GM12872 (cell line): ENCODE measurements at regions not wholly inside any gene's neighbourhood (a gene's known extent, or its start where the extent isn't known, plus 50 kb on each side); places are given as distances from the start of the nearest gene placed in this dataset.

Experiments used
- TF ChIP-seq, protein P1 (sequence below): IDR thresholded peaks from 3 replicates; pipeline ENCODE4 v1.5.1; 2011; ENCODE audit warnings: low read depth, mild to moderate bottlenecking, low read length, moderate library complexity; ENCODE audit not compliant: insufficient read depth

DNA sequence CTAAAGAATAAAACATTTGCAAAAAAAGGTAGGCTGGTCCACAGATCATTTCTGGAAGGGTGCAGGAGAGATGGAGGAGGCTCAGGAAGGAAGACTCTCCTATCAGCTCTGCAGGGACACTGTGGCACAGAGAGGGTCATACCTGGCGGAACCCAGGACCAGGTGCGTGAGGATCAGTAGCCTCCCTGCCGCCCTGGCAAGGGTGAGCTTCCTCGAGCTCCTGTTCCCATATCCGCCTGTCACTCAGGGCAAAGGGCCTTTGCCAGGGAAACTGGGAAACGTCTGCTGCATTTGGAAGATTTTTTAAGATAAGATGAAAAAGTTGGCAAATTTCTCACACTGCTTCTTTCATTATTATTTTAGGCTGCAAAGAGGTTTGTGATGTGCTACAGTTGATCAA is 112.1 kb upstream of the TIAM1 start:
- TF ChIP-seq, protein P1, sequence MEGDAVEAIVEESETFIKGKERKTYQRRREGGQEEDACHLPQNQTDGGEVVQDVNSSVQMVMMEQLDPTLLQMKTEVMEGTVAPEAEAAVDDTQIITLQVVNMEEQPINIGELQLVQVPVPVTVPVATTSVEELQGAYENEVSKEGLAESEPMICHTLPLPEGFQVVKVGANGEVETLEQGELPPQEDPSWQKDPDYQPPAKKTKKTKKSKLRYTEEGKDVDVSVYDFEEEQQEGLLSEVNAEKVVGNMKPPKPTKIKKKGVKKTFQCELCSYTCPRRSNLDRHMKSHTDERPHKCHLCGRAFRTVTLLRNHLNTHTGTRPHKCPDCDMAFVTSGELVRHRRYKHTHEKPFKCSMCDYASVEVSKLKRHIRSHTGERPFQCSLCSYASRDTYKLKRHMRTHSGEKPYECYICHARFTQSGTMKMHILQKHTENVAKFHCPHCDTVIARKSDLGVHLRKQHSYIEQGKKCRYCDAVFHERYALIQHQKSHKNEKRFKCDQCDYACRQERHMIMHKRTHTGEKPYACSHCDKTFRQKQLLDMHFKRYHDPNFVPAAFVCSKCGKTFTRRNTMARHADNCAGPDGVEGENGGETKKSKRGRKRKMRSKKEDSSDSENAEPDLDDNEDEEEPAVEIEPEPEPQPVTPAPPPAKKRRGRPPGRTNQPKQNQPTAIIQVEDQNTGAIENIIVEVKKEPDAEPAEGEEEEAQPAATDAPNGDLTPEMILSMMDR, result no peak

DNA sequence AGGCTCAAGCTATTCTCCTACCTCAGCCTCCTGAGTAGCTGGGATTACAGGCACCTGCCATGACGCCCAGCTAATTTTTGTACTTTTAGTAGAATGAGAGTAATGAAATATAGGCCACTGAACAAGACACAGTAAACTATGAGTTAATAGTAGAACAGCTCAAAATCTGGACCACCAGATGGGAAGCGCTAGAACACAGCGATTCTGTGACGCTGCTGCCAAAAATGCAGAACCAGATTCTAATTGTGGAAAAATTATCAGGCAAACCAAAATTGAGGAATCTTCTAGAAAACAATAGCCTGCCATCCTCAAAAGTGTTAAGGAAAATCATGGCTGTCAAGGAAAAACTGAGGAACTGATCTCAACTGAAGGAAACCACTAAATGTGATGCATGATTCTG is 111.4 kb upstream of the TIAM1 start:
- TF ChIP-seq, protein P1, result no peak

DNA sequence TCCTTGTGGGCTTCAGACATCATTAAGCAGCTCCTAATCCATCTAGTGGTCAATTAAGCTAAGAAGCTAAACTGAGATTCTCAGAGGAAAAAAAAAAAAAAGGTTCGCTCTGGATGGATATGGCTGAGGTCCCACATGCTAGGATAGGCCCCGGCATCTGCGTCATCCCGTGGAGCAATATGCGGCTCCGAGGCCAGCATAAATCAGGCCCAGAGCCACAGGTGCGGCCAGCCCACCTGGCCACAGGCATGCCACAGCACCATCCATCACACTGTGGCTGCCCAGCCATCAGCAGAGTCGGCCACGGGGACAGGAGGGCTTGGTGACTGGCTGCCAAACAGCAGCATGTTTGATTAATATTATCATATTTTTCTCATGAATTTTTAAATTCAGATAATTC is 106.9 kb upstream of the TIAM1 start:
- TF ChIP-seq, protein P1, result no peak

DNA sequence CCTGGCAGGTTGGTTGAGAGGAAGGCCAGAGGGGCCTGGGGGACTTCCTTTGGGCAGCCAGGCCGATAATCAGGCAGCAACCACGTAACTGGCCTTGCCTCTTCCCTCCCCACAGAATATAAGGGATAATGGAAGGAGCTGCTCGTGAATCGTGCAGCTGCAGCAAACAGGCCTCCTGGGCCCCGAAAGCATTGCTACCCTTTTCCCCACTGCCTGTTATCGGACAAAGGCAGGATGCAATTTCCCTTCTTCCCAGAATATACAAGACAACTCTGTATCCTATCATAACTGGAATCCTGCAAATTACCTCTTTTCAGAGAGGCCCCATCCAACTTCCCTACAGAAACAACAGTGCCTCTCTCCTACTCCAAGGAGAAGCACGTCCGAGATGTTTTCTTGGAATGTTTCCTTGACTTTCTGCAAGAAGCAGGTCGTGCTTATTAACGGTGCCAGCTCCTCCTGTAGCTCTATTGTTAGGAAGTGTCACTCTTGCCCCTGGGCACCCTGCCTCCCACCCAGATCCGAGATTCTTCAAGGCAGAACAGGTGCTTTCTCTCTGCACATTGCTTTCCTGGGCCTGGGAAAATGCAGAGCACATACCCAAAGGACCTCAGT is 106.0 kb upstream of the TIAM1 start:
- TF ChIP-seq, protein P1, result no peak

DNA sequence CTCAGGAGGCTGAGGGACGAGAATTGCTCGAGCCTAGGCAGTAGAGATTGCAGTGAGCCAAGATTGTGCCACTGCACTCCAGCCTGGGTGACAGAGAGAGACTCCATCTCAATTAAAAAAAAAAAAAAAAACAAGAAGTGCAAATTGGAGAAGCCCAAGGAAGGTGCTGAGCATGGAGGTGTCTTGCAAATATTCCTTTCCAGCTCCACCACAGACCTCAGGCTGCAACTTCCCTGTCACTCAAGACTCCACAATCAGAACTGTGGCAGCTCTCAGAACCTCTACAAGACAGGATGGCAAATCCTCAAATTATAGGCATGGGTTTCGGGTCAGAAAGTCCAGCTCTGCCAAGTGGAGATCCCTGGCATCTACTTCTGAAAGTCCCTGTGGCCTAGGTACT is 104.4 kb upstream of the TIAM1 start:
- TF ChIP-seq, protein P1, result no peak

DNA sequence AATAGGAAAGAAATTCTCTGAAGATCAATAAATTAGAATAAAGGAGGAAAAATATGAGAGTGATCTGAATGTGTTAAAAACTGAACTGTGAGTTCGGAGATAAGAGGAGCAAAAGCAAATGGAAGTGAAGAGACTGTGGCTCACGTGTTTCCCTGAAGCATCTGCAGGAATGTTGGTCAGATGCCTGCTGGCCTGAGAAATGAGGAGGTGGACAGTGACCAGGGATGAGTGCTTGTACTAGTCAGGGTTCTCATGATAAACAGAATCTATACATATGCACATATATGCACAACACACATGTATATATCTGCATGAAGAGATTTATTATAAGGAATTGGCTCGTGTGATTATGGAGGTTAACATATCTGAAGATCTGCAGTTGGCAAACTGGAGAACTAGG is 103.4 kb upstream of the TIAM1 start:
- TF ChIP-seq, protein P1, result no peak

DNA sequence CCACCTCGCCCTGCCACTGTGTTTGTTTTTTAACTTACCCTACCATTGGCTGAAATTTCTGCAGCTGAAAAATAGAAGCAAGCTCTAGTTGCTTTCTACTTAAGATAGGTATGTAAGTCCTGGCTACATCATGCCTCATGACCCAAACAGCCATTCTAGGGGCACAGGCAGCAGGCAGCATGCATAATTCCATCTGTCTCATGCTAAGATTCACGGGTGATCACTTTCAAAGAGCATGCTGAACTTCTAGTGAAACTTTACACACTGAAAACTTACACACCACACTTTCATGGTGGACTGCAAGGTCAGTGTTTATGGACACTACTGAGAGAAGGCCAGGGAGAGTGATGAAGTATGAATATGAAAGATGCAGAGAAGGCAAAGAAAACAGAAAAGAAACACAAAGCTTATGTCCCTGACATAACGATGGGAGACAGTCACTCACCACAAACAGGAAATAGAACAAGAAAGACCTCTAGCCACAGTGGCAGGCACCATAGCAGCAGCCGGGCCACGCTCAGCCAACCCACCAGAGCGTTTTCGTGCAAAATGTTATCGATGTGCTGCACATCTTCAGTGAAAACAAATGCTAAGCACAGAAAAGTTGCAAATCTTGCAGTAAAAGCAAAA is 102.3 kb upstream of the TIAM1 start:
- TF ChIP-seq, protein P1, result no peak
